Tibial nerve (tissue), 4 donors: ENCODE measurements at regions not wholly inside any gene's neighbourhood (a gene's known extent, or its start where the extent isn't known, plus 50 kb on each side); places are given as distances from the start of the nearest gene placed in this dataset.

Experiments used
- DNase-seq, 2 donors: peaks; one replicate each; pipeline ENCODE4 v3.0.0-alpha.2; 2019; ENCODE audit warnings: low spot score in 2 of 2
- H3K27ac ChIP-seq, 4 donors: fragments of 200-600 bp; sonication (generic) in 3 of 4; one replicate each; pipeline ENCODE4 v1.5.1; 2017 to 2019; ENCODE audit warnings: mild to moderate bottlenecking in 1 of 4
- H3K27me3 ChIP-seq, 2 donors: fragments of 200-600 bp; sonication (generic) in 1 of 2; one replicate each; pipeline versions ENCODE4 v1.5.1 to v1.6.0; 2017 to 2019
- H3K36me3 ChIP-seq, 3 donors: fragments of 200-600 bp; sonication (generic); one replicate each; pipeline ENCODE4 v1.5.1; 2018 to 2019
- H3K4me1 ChIP-seq, 4 donors: fragments of 200-600 bp; sonication (generic) in 3 of 4; one replicate each; pipeline ENCODE4 v1.5.1; 2017 to 2019
- H3K4me3 ChIP-seq, 4 donors: fragments of 200-600 bp; sonication (generic) in 3 of 4; one replicate each; pipeline ENCODE4 v1.5.1; 2017 to 2019; ENCODE audit warnings: mild to moderate bottlenecking in 1 of 4, moderate library complexity in 1 of 4
- H3K9me3 ChIP-seq, 4 donors: fragments of 200-600 bp; sonication (generic) in 3 of 4; one replicate each; pipeline ENCODE4 v1.5.1; 2017 to 2019
- CTCF ChIP-seq, 5 experiments: fragments of 200-600 bp in 3 of 5; fragments of 450-650 bp in 2 of 5; sonication (generic) in 3 of 5; IDR thresholded peaks; one replicate each; pipeline ENCODE4 v1.5.1; 2016 to 2019; ENCODE audit warnings: antibody characterized with exemption in 5 of 5, mild to moderate bottlenecking in 3 of 5, moderate library complexity in 2 of 5
- EP300 ChIP-seq, 2 donors: sonication (generic); formaldehyde crosslinking; IDR thresholded peaks; one replicate each; pipeline ENCODE4 v1.6.1; 2017; ENCODE audit warnings: antibody characterized with exemption in 2 of 2, mild to moderate bottlenecking in 1 of 2
- POLR2A ChIP-seq, 2 donors: fragments of 450-650 bp; IDR thresholded peaks; one replicate each; pipeline ENCODE4 v1.6.1; 2017; ENCODE audit warnings: antibody characterized with exemption in 2 of 2, mild to moderate bottlenecking in 2 of 2, moderate library complexity in 2 of 2
- WGBS, 2 donors: methylation state at CpG; one replicate each; pipeline ENCODE4 v1.1.5; 2018; 5-methylcytosine and 5-hydroxymethylcytosine counted together

GRCh38 chr1:10860218-10860617 lies 63.8 kb upstream of the CASZ1 start:
- no peak for DNase-seq
- TF ChIP-seq EP300 (IDR thresholded peaks at IDR 0.05) (no peak), CTCF (IDR thresholded peaks at IDR 0.05) (no peak), POLR2A (IDR thresholded peaks at IDR 0.05) (no peak)
- no peaks in the 10 kb centered on the region for H3K36me3 ChIP-seq
- 45 to 59% methylated on average over 13 of the region's 13 CpGs for WGBS, 2 donors
- H3K4me3 ChIP-seq = no peak overlapping the region
- H3K27me3 ChIP-seq = peaks cover 0 to 40% of the 10 kb centered on the region in 2 donors
- H3K4me1 ChIP-seq = no peaks in the 10 kb centered on the region
- H3K27ac ChIP-seq = no peak overlapping the region
- peaks cover 0 to 4% (median 0%) of the 10 kb centered on the region in 4 donors for H3K9me3 ChIP-seq

GRCh38 chr1:10860682-10861081 lies 64.2 kb upstream of the CASZ1 start:
- Histone ChIP-seq H3K4me3 (no peak overlapping the region), H3K27ac (no peak overlapping the region), H3K36me3 (no peaks in the 10 kb centered on the region), H3K4me1 (no peaks in the 10 kb centered on the region), H3K9me3 (no peaks in the 10 kb centered on the region), H3K27me3 (peaks cover 0 to 45% of the 10 kb centered on the region in 2 donors)
- 51 to 55% methylated on average over 10 of the region's 11 CpGs for WGBS, 2 donors
- no peak for TF ChIP-seq CTCF (IDR thresholded peaks at IDR 0.05)
- no peak for TF ChIP-seq EP300 (IDR thresholded peaks at IDR 0.05)
- no peak for TF ChIP-seq POLR2A (IDR thresholded peaks at IDR 0.05)
- DNase-seq = no peak

- no peaks in the 10 kb centered on the region for H3K9me3 ChIP-seq
- WGBS, 2 donors = 59 to 68% methylated on average over 5 of the region's 5 CpGs
Measured at GRCh38 chr1:10861822-10862221, 65.4 kb upstream of the CASZ1 start.

GRCh38 chr1:10862743-10863335 lies 66.4 kb upstream of the CASZ1 start:
- Histone ChIP-seq H3K4me1 (peaks cover 0 to 21% (median 14%) of the 10 kb centered on the region in 4 donors), H3K4me3 (no peak overlapping the region), H3K36me3 (no peaks in the 10 kb centered on the region), H3K27ac (no peak overlapping the region), H3K9me3 (no peaks in the 10 kb centered on the region), H3K27me3 (peaks cover 0 to 63% of the 10 kb centered on the region in 2 donors)
- TF ChIP-seq CTCF (IDR thresholded peaks at IDR 0.05) (no peak), EP300 (IDR thresholded peaks at IDR 0.05) (no peak), POLR2A (IDR thresholded peaks at IDR 0.05) (no peak)
- WGBS, 2 donors = 59 to 63% methylated on average over 13 to 18 of the region's 18 CpGs
- no peak for DNase-seq

More at GRCh38 chr1:10861822-10862221, 65.4 kb upstream of the CASZ1 start:
- TF ChIP-seq POLR2A (IDR thresholded peaks at IDR 0.05) = no peak
- peaks cover 0 to 56% of the 10 kb centered on the region in 2 donors for H3K27me3 ChIP-seq
- peaks cover 0 to 11% (median 7%) of the 10 kb centered on the region in 4 donors for H3K4me1 ChIP-seq
- no peaks in the 10 kb centered on the region for H3K36me3 ChIP-seq
- DNase-seq = no peak
- no peak overlapping the region for H3K27ac ChIP-seq
- H3K4me3 ChIP-seq = no peak overlapping the region

GRCh38 chr1:10863886-10864285 lies 67.4 kb upstream of the CASZ1 start:
- peaks cover 0 to 22% (median 14%) of the 10 kb centered on the region in 4 donors for H3K4me1 ChIP-seq
- peaks cover 0 to 73% of the 10 kb centered on the region in 2 donors for H3K27me3 ChIP-seq
- WGBS, 2 donors = 32 to 34% methylated on average over 12 of the region's 12 CpGs
- DNase-seq = no peak
- TF ChIP-seq CTCF (IDR thresholded peaks at IDR 0.05) (no peak), EP300 (IDR thresholded peaks at IDR 0.05) (no peak), POLR2A (IDR thresholded peaks at IDR 0.05) (no peak)
- H3K36me3 ChIP-seq = no peaks in the 10 kb centered on the region
- H3K27ac ChIP-seq = no peak overlapping the region
- H3K9me3 ChIP-seq = no peaks in the 10 kb centered on the region
- no peak overlapping the region for H3K4me3 ChIP-seq
